B cell (primary cell): ENCODE measurements at regions not wholly inside any gene's neighbourhood (a gene's known extent, or its start where the extent isn't known, plus 50 kb on each side); places are given as distances from the start of the nearest gene placed in this dataset.

Experiments used
- ATAC-seq: fragments of 200-7000 bp; cut with Tn5 transposase; one replicate; pipeline ENCODE4 v1.10.0; 2021; ENCODE audit warnings: low read depth, mild to moderate bottlenecking, moderate number of reproducible peaks, moderate library complexity
- CTCF ChIA-PET: fragments of 350-600 bp; sonication (Branson Sonifier 250); formaldehyde crosslinking; loops from one replicate; lab custom pipeline; 2021; ENCODE audit warnings: antibody characterized with exemption, inconsistent platforms; lab: Charles Lee
- POLR2A ChIA-PET: fragments of 350-600 bp; sonication (Branson Sonifier 250); formaldehyde crosslinking; loops from one replicate; lab custom pipeline; 2021; ENCODE audit warnings: antibody characterized with exemption; lab: Charles Lee
- DNase-seq: peaks from one replicate; pipeline ENCODE4 v3.0.0; 2013
- H2AFZ ChIP-seq: 2 replicates; pipeline ENCODE4 v1.6.1; 2012; ENCODE audit warnings: mild to moderate bottlenecking, low read depth, low read length; ENCODE audit not compliant: insufficient read depth, poor library complexity, severe bottlenecking
- H3K27ac ChIP-seq, 2 donors: 1 replicate in 1 of 2; 2 replicates in 1 of 2; pipeline ENCODE4 v1.5.1; 2012 to 2013; ENCODE audit warnings: low read length in 2 of 2, mild to moderate bottlenecking in 2 of 2, moderate library complexity in 1 of 2
- H3K27me3 ChIP-seq, 4 experiments: fragments of 200-600 bp in 1 of 4; sonication (generic) in 1 of 4; replicated peaks in 1 of 4; 1 replicate in 2 of 4; 2 replicates in 2 of 4; pipeline versions ENCODE4 v1.6.1 to v1.7.0; 2013 to 2016; ENCODE audit warnings: low read length in 3 of 4, mild to moderate bottlenecking in 2 of 4, mixed read lengths in 1 of 4, moderate library complexity in 1 of 4; ENCODE audit not compliant: insufficient read depth in 4 of 4, control insufficient read depth in 3 of 4; ENCODE audit errors: control extremely low read depth in 1 of 4
- H3K36me3 ChIP-seq, 2 experiments: replicated peaks in 1 of 2; 1 replicate in 1 of 2; 2 replicates in 1 of 2; pipeline versions ENCODE4 v1.6.1 to v1.7.1; 2013; ENCODE audit warnings: low read length in 1 of 2; ENCODE audit not compliant: insufficient read depth in 2 of 2, control insufficient read depth in 1 of 2; ENCODE audit errors: control extremely low read depth in 1 of 2, extremely low read depth in 1 of 2
- H3K4me1 ChIP-seq, 2 donors: fragments of 200-600 bp in 1 of 2; sonication (generic) in 1 of 2; 1 replicate in 1 of 2; 2 replicates in 1 of 2; pipeline versions ENCODE4 v1.5.1 to v1.6.1; 2013 to 2017; ENCODE audit warnings: low read length in 2 of 2; ENCODE audit not compliant: control insufficient read depth in 2 of 2, insufficient read depth in 2 of 2
- H3K4me2 ChIP-seq: replicated peaks from 2 replicates; pipeline ENCODE3; 2012; ENCODE audit warnings: mild to moderate bottlenecking, low read depth, low read length; ENCODE audit not compliant: poor library complexity, severe bottlenecking
- H3K4me3 ChIP-seq, 5 experiments: fragments of 200-600 bp in 1 of 5; sonication (generic) in 1 of 5; 1 replicate in 3 of 5; 2 replicates in 2 of 5; pipeline versions ENCODE4 v1.5.1 to v1.7.0; 2011 to 2016; ENCODE audit warnings: low read length in 4 of 5, mild to moderate bottlenecking in 4 of 5, low read depth in 2 of 5, control low read depth in 1 of 5, moderate library complexity in 1 of 5; ENCODE audit not compliant: insufficient read depth in 1 of 5; ENCODE audit errors: control extremely low read depth in 1 of 5, extremely low read depth in 1 of 5
- H3K79me2 ChIP-seq: fragments of 200-600 bp; sonication (generic); one replicate; pipeline ENCODE4 v1.6.0; 2016; ENCODE audit warnings: low read length; ENCODE audit not compliant: control insufficient read depth, insufficient read depth
- H3K9ac ChIP-seq: fragments of 200-600 bp; sonication (generic); 2 replicates; pipeline ENCODE4 v1.6.1; 2017; ENCODE audit warnings: mild to moderate bottlenecking, low read length, moderate library complexity
- H3K9me3 ChIP-seq, 3 donors: one replicate each; pipeline versions ENCODE4 v1.6.1 to v1.7.1; 2013; ENCODE audit warnings: low read length in 2 of 3; ENCODE audit not compliant: control insufficient read depth in 2 of 3, insufficient read depth in 1 of 3; ENCODE audit errors: control extremely low read depth in 1 of 3
- H4K20me1 ChIP-seq: 2 replicates; pipeline ENCODE4 v1.6.0; 2012; ENCODE audit warnings: mild to moderate bottlenecking, low read length; ENCODE audit not compliant: insufficient read depth, control insufficient read depth, poor library complexity, severe bottlenecking
- H3K27ac Mint-ChIP-seq: one replicate; pipeline ENCODE4 v1.8.0; 2021; ENCODE audit warnings: mixed read lengths
- H3K27me3 Mint-ChIP-seq: one replicate; pipeline ENCODE4 v1.8.0; 2021; ENCODE audit warnings: mixed read lengths
- H3K4me1 Mint-ChIP-seq: one replicate; pipeline ENCODE4 v1.8.0; 2021; ENCODE audit warnings: mixed read lengths
- H3K4me3 Mint-ChIP-seq: one replicate; pipeline ENCODE4 v1.8.0; 2021; ENCODE audit warnings: mixed read lengths
- H3K9me3 Mint-ChIP-seq: one replicate; pipeline ENCODE4 v1.8.0; 2022; ENCODE audit warnings: mixed read lengths; ENCODE audit not compliant: insufficient read depth
- EZH2 ChIP-seq: IDR thresholded peaks from 2 replicates; pipeline ENCODE4 v1.6.1; 2012; ENCODE audit warnings: borderline replicate concordance, low read depth, mild to moderate bottlenecking, moderate library complexity, low read length; ENCODE audit not compliant: insufficient read depth, poor library complexity, severe bottlenecking
- WGBS: methylation state at CpG from one replicate; pipeline ENCODE4 v1.1.5; 2013; ENCODE audit warnings: missing lambda C conversion rate; ENCODE audit not compliant: insufficient coverage; 5-methylcytosine and 5-hydroxymethylcytosine counted together
- intact Hi-C: fragments of 100-400 bp; cut with micrococcal nuclease; formaldehyde crosslinking; loops from one replicate; pipeline ENCODE4 v1.10.0; 2022
- TF ChIP-seq, protein P1 (sequence below): fragments of 200-600 bp; IDR thresholded peaks from one replicate; pipeline ENCODE4 v1.8.0; 2022; ENCODE audit warnings: antibody characterized with exemption, mild to moderate bottlenecking

DNA sequence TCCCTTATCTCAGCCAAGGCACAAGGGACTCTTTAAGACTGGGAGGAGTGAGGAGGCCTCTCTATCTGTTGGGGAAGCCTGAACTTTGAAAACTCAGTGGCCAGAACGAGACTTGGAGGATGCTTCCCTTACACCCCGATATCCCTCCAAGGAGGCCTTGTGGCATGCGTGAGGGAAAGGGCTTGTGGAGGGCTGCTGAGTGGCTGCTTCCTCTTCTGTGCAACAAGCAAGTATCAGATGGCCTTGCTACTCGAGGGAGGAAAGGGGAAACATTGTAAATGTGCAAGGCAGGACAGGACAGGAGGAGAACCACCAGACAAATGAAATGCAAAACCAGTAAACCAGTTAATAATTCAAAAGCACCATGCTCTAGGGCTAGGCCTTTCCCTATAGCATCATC, 306.5 kb upstream of the MAP3K7 start:
- CTCF ChIA-PET, result no interaction called here
- ATAC-seq, result no peak
- intact Hi-C loops, result no loop called here
- TF ChIP-seq, protein P1, sequence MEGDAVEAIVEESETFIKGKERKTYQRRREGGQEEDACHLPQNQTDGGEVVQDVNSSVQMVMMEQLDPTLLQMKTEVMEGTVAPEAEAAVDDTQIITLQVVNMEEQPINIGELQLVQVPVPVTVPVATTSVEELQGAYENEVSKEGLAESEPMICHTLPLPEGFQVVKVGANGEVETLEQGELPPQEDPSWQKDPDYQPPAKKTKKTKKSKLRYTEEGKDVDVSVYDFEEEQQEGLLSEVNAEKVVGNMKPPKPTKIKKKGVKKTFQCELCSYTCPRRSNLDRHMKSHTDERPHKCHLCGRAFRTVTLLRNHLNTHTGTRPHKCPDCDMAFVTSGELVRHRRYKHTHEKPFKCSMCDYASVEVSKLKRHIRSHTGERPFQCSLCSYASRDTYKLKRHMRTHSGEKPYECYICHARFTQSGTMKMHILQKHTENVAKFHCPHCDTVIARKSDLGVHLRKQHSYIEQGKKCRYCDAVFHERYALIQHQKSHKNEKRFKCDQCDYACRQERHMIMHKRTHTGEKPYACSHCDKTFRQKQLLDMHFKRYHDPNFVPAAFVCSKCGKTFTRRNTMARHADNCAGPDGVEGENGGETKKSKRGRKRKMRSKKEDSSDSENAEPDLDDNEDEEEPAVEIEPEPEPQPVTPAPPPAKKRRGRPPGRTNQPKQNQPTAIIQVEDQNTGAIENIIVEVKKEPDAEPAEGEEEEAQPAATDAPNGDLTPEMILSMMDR, result no peak
- no peak for TF ChIP-seq EZH2
- WGBS, result 16% methylated on average over 3 of the region's 4 CpGs
- Mint-ChIP-seq H3K4me1 (no peaks in the 10 kb centered on the region), H3K27me3 (peaks cover 17% of the 10 kb centered on the region), H3K9me3 (no peaks in the 10 kb centered on the region), H3K4me3 (no peak overlapping the region), H3K27ac (no peak overlapping the region)
- H3K4me1 ChIP-seq, result no peaks in the 10 kb centered on the region
- no peak overlapping the region for H3K4me3 ChIP-seq
- no peaks in the 10 kb centered on the region for H4K20me1 ChIP-seq
- no peaks in the 10 kb centered on the region for H3K79me2 ChIP-seq
- POLR2A ChIA-PET, result no interaction called here
- H2AFZ ChIP-seq, result no peak overlapping the region
- H3K9ac ChIP-seq, result no peak overlapping the region
- H3K36me3 ChIP-seq, result no peaks in the 10 kb centered on the region
- DNase-seq, result no peak
- no peaks in the 10 kb centered on the region for H3K9me3 ChIP-seq
- no peak overlapping the region for H3K27ac ChIP-seq
- H3K4me2 ChIP-seq, result no peak overlapping the region
- no peaks in the 10 kb centered on the region for H3K27me3 ChIP-seq

DNA sequence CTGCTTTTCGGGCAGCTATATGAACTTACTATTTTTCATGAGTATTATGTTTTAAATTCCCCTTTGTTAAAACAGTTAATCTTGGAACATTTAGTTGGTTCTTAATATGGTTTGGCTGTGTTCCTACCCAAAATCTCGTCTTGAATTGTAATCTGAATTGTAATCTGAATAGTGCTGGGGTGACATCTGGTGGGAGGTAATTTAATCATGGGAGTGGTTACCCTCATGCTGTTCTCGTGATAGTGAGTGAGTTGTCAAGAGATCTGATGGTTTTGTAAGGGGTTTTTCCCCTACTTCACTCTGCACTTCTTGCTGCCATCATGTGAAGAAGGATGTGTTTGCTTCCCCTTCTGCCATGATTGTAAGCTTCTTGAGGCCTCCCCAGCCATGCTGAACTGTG, 305.4 kb upstream of the MAP3K7 start:
- ATAC-seq, result no peak
- H3K4me1 ChIP-seq, result no peaks in the 10 kb centered on the region
- Mint-ChIP-seq H3K4me3 (no peak overlapping the region), H3K27me3 (peaks cover 21% of the 10 kb centered on the region), H3K27ac (no peak overlapping the region), H3K4me1 (no peaks in the 10 kb centered on the region), H3K9me3 (no peaks in the 10 kb centered on the region)
- no peak overlapping the region for H3K4me3 ChIP-seq
- no peak overlapping the region for H3K27ac ChIP-seq
- no peak for DNase-seq
- no peaks in the 10 kb centered on the region for H3K27me3 ChIP-seq
- TF ChIP-seq, protein P1, result no peak
- no peak for TF ChIP-seq EZH2
- H3K9ac ChIP-seq, result no peak overlapping the region
- H2AFZ ChIP-seq, result no peak overlapping the region
- intact Hi-C loops, result no loop called here
- no peaks in the 10 kb centered on the region for H3K9me3 ChIP-seq
- no peaks in the 10 kb centered on the region for H4K20me1 ChIP-seq
- H3K36me3 ChIP-seq, result no peaks in the 10 kb centered on the region
- POLR2A ChIA-PET, result no interaction called here
- WGBS, result 80% methylated on average over 1 of the region's 3 CpGs
- CTCF ChIA-PET, result interaction anchor here (0.7 kb wide), 1 partner anchor 8 kb away, joined by 3 read pairs; no protein-coding TSS in a partner anchor
- H3K79me2 ChIP-seq, result no peaks in the 10 kb centered on the region
- no peak overlapping the region for H3K4me2 ChIP-seq
